A673 (cell line): ENCODE measurements at regions not wholly inside any gene's neighbourhood (a gene's known extent, or its start where the extent isn't known, plus 50 kb on each side); places are given as distances from the start of the nearest gene placed in this dataset.

Experiments used
- BruUV-seq: library from RNA; stranded (reverse); fragments of 400-500 nt; replicated peaks from 2 replicates; lab custom pipeline; 2021; lab: Mats Ljungman, UMichigan
- CTCF ChIA-PET: fragments of 300-600 bp; sonication (Branson Sonifier 250); formaldehyde crosslinking; loops from one replicate; lab custom pipeline; 2022; ENCODE audit warnings: antibody characterized with exemption; lab: Charles Lee
- POLR2A ChIA-PET: fragments of 300-600 bp; sonication (Branson Sonifier 250); formaldehyde crosslinking; loops from one replicate; lab custom pipeline; 2022; ENCODE audit warnings: antibody characterized with exemption; ENCODE audit not compliant: low non-redundant PET; lab: Charles Lee
- DNase-seq: peaks from one replicate; pipeline ENCODE4 v3.0.0-alpha.2; 2015; ENCODE audit warnings: low spot score
- H3K27ac ChIP-seq: fragments of 200-600 bp; sonication (generic); 2 replicates; pipeline ENCODE4 v1.5.1; 2016; ENCODE audit warnings: mixed run types, low read depth, mild to moderate bottlenecking, mixed read lengths, antibody characterized with exemption, low read length; ENCODE audit not compliant: poor library complexity, severe bottlenecking
- H3K27me3 ChIP-seq: fragments of 200-600 bp; sonication (generic); replicated peaks from 2 replicates; pipeline ENCODE4 v1.6.1; 2017; ENCODE audit warnings: mixed run types, low read depth, mild to moderate bottlenecking, mixed read lengths, antibody characterized with exemption, low read length; ENCODE audit not compliant: insufficient read depth, poor library complexity
- H3K36me3 ChIP-seq: fragments of 200-600 bp; sonication (generic); 2 replicates; pipeline ENCODE4 v1.6.1; 2016; ENCODE audit warnings: mixed run types, mild to moderate bottlenecking, mixed read lengths, antibody characterized with exemption, low read length; ENCODE audit not compliant: insufficient read depth, poor library complexity, severe bottlenecking
- H3K4me1 ChIP-seq: fragments of 200-600 bp; sonication (generic); 2 replicates; pipeline ENCODE4 v1.6.1; 2017; ENCODE audit warnings: mixed run types, mild to moderate bottlenecking, mixed read lengths, antibody characterized with exemption, low read length; ENCODE audit not compliant: insufficient read depth, poor library complexity, severe bottlenecking
- H3K4me3 ChIP-seq: fragments of 200-600 bp; sonication (generic); 2 replicates; pipeline ENCODE4 v1.5.1; 2016; ENCODE audit warnings: low read depth, mixed run types, mild to moderate bottlenecking, mixed read lengths, low read length; ENCODE audit not compliant: poor library complexity, severe bottlenecking
- H3K9me3 ChIP-seq: fragments of 200-600 bp; sonication (generic); 2 replicates; pipeline ENCODE4 v1.6.1; 2016; ENCODE audit warnings: mixed run types, low read depth, mild to moderate bottlenecking, mixed read lengths, antibody characterized with exemption, low read length; ENCODE audit not compliant: poor library complexity, severe bottlenecking
- EZH2 ChIP-seq: fragments of 200-600 bp; sonication (generic); IDR thresholded peaks from 2 replicates; pipeline ENCODE4 v1.6.1; 2017; ENCODE audit warnings: borderline replicate concordance, low read depth, mild to moderate bottlenecking, mixed read lengths, antibody characterized with exemption, low read length; ENCODE audit not compliant: poor library complexity, severe bottlenecking
- intact Hi-C: fragments of 100-400 bp; cut with micrococcal nuclease; formaldehyde crosslinking; loops from one replicate; pipeline ENCODE4 v1.10.0; 2022; ENCODE audit not compliant: unreplicated experiment
- TF ChIP-seq, protein P1 (sequence below): fragments of 300-800, 200-600 bp; sonication (generic); conservative IDR thresholded peaks from 2 replicates; pipeline ENCODE4 v1.5.1; 2017; ENCODE audit warnings: low read depth, mild to moderate bottlenecking, antibody characterized with exemption, low read length, moderate library complexity, mixed read lengths

DNA sequence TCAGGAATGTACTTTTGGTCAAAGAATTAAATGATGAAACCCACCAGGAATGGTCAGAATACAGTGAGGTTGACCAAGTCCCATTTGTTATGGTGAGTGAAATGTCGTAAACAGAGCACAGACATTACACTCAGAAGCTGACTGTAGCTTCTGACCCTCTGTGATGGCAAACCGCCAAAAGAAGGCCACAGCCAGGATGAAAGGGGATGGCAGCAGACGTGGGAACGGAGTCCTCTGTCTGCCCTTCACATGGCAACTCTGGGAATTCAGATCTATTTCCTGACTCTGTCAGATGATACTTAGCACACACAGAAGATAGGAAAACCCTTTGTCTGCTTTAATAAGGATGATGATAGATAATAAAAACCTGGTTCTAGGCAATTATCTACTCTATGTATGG is 757.1 kb downstream of the SORCS3 start:
- peaks cover 58% of the 10 kb centered on the region for H3K27me3 ChIP-seq
- CTCF ChIA-PET: no interaction called here
- BruUV-seq: no TSS peak
- no peak for DNase-seq
- no peak overlapping the region for H3K4me3 ChIP-seq
- no peaks in the 10 kb centered on the region for H3K4me1 ChIP-seq
- no peaks in the 10 kb centered on the region for H3K36me3 ChIP-seq
- no peak for TF ChIP-seq EZH2
- TF ChIP-seq, protein P1, sequence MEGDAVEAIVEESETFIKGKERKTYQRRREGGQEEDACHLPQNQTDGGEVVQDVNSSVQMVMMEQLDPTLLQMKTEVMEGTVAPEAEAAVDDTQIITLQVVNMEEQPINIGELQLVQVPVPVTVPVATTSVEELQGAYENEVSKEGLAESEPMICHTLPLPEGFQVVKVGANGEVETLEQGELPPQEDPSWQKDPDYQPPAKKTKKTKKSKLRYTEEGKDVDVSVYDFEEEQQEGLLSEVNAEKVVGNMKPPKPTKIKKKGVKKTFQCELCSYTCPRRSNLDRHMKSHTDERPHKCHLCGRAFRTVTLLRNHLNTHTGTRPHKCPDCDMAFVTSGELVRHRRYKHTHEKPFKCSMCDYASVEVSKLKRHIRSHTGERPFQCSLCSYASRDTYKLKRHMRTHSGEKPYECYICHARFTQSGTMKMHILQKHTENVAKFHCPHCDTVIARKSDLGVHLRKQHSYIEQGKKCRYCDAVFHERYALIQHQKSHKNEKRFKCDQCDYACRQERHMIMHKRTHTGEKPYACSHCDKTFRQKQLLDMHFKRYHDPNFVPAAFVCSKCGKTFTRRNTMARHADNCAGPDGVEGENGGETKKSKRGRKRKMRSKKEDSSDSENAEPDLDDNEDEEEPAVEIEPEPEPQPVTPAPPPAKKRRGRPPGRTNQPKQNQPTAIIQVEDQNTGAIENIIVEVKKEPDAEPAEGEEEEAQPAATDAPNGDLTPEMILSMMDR: no peak
- intact Hi-C loops: no loop called here
- no peak overlapping the region for H3K27ac ChIP-seq
- no peaks in the 10 kb centered on the region for H3K9me3 ChIP-seq
- POLR2A ChIA-PET: no interaction called here

DNA sequence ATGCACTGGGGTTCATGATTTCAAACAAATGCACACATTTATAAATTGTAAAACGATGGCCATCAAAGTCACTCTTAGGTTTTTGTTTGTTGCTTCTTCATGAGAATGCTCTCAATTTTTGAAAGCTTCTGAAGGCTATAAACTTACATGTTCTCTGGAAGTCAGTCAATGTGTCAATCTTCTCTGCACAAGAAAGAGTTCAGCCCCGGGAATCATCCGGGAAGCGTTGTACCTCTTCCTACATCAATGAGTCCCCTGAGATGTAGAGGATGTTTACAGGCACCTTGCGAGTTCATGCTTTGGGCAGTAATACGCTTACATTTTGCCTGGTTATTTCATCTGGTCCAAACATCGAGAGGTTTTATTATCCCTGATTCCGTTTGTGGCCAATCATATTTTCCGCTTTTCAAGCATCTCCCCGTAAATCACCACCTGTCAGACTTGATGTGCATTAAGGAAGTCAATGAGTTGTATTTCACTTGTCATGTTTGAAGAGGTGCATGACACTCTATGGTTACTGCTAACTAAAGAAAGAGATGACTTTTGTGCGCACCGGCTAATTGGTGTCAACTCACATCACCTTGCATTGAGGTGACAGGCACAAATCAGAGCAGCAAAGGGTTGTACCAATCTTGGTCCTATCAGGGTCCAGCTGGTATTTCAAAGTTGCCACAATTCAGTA is 750.7 kb downstream of the SORCS3 start:
- no peak for DNase-seq
- POLR2A ChIA-PET: no interaction called here
- BruUV-seq: no TSS peak
- Histone ChIP-seq H3K36me3 (no peaks in the 10 kb centered on the region), H3K4me1 (no peaks in the 10 kb centered on the region), H3K27ac (no peak overlapping the region), H3K9me3 (no peaks in the 10 kb centered on the region), H3K27me3 (peaks cover 81% of the 10 kb centered on the region), H3K4me3 (no peak overlapping the region)
- CTCF ChIA-PET: no interaction called here
- intact Hi-C loops: no loop called here
- TF ChIP-seq EZH2: no peak
- TF ChIP-seq, protein P1: no peak

DNA sequence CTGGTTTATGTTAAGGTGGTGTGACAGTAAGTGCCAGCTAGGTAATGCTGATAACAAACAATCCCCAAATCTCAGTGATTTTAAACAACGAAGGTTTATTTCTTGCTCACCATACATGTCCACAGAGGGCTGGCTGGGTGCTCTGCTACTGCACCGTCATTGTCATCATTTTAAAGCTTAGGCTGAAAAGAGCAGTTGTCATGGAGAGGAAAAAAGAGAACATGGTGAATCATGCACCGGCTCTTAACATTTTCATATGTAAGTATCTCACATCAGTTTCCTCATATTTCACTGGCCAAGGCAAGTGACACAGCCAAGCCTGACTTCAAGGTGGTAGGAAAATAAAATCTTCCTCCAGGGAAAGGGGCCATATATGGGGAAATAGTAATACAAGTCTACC is 746.9 kb downstream of the SORCS3 start:
- ChIA-PET CTCF (no interaction called here), POLR2A (no interaction called here)
- intact Hi-C loops: no loop called here
- H3K9me3 ChIP-seq: no peaks in the 10 kb centered on the region
- no TSS peak for BruUV-seq
- DNase-seq: no peak
- H3K27ac ChIP-seq: no peak overlapping the region
- H3K4me1 ChIP-seq: no peaks in the 10 kb centered on the region
- H3K36me3 ChIP-seq: no peaks in the 10 kb centered on the region
- peaks cover 48% of the 10 kb centered on the region for H3K27me3 ChIP-seq
- no peak for TF ChIP-seq EZH2
- TF ChIP-seq, protein P1: no peak
- H3K4me3 ChIP-seq: no peak overlapping the region
